GM18511 (cell line): ENCODE measurements at regions not wholly inside any gene's neighbourhood (a gene's known extent, or its start where the extent isn't known, plus 50 kb on each side); places are given as distances from the start of the nearest gene placed in this dataset.

Experiments
- ATAC-seq: cut with Tn5 transposase; IDR thresholded peaks from one replicate; pipeline ENCODE4 v1.9.1; 2021; ENCODE audit warnings: mild to moderate bottlenecking, moderate library complexity; ENCODE audit not compliant: unreplicated experiment

DNA sequence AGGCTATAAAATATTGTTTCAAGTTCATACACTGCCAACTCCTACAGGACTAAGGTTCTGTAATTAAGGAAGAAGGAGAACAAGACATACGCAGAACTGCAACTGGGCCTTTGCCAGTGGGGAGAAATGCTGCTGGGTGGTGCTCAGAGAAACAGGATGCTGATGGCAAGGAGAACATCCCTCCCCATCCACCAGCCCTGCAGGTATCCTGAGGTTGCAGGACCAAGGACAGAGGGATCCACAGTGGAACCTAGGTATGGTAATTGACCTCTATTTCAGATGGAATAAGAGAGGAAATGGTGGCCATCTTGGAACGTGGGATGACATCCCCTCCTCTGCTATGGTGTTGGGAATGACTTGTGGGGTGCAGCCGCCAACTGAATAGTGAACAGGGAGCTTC lies 206.3 kb upstream of the S1PR3 start:
- no peak for ATAC-seq

DNA sequence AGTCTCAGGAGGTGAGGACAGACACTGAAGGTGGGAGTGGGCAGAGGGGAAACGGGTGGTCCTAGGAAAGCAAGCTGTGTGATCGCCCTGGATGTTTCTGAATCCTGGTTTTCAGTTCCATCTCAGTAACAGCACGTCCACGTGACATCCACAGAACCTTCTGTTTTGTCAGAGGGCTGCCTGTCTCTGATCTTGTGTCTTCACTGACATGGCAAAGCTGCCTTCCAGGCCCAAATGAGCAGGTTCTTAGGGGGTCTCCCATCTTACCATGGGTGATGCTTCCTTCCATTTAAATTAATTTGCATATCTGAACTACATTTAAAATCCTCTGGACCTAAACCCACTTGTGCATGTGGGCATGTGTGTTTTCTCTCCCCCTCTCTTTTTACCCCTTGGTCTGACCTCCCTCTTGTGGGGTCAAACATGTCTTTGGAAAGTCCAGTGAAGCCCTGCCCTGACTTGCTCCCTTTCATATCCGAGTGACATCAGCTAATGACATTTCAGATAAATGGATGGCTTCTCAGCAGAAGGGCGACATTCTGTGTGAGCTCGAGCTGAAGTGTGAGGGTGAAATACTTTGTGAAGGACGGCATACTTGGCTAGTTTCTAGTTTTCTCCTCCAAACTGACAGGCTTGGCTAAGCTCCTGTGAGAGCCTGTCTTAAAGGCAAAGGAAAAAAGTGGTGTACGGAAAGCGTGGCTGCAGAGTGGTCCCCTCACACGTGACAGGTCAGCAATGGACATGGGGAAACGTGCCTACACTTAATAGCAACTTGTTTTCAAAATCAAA lies 204.8 kb upstream of the S1PR3 start:
- ATAC-seq, result no peak

DNA sequence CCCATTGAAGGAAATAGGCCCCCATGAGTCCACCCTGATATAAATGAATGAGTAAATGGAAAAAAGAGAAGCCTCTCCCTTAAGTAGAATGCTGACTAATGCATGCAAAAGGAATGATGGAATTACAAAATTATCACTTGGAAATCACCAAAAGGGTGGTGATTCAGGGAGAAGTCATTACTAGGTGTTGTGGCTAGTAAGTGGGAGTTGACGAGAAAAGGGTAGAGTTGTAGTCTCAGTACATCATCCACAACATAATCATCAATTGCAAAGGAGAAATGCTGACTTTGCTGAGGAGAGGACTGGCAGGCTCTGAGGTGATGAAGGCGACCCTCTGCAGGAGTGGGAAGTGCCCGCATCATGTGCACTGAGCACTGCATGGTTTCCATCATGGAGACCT lies 201.5 kb upstream of the S1PR3 start:
- ATAC-seq, result no peak

DNA sequence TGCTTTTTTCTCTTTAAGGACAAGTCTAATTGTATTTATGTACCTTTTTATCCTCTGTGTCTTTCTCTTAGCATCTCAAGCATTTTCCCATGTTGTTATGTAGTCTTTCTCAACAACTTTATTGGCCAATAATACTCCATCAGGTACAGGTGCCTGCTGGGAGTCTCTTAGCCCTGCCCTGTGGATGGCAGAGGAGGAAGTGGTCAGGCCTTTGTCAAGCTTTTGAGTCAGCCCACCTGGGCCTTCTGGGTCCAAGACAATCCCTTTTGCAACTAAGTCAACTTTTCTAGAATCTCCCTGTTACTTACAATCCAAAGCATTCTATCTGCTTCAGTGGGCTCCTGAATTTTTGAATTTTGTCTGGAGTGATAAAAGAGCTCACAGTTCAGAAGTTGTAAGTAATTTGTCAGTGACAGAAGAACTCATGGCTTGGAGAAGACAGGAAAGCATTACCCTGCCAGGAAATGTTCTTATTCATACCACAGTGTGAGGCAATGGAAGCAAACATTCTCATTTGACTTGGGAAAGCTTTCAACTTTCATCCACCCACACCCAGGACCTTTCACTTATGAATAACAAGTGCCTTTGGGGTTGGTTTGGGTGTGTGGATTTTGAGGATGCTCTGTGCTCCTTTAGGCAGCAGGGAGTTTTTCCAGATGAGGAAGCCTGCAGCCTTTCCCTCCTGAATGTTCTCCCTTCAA lies 200.0 kb upstream of the S1PR3 start:
- ATAC-seq, result no peak

DNA sequence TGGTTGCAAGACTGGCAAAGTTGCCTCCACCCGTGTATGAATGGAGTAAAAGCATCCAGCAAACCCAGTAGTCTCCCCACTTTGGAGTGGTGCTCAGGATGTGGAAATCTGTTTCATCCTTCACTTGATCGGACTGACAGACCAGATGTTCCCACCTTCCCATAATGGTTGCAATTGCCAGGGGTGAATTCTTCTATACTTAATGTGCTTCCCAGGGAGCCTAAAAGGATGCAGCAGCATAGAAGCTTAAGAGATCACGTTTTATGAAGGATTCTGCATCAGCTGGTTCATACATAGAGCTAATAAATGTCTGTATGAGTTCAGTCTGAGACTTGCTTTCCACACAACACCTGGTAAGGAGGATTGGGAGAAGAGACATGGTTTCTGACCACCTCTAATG lies 198.8 kb upstream of the S1PR3 start:
- ATAC-seq, result no peak

DNA sequence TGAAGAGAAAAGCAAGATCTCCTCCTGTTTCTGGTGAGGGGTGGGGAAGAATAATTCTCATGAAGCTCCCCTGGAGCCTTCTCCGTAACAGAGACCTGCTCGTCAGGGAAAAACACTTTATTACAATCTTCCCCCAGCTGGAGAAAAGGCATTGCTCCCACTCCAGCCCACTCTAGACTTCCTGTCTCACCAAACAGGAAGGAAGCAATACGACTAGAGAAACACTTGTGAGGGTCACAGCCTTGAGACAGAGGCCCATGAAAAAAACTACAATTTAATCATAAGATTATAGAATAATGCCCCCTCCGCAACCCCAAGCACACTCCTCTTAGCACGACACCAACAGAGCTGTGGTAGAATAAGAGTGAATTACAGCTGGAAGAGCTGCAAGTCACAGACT lies 197.2 kb upstream of the S1PR3 start:
- ATAC-seq, result no peak

DNA sequence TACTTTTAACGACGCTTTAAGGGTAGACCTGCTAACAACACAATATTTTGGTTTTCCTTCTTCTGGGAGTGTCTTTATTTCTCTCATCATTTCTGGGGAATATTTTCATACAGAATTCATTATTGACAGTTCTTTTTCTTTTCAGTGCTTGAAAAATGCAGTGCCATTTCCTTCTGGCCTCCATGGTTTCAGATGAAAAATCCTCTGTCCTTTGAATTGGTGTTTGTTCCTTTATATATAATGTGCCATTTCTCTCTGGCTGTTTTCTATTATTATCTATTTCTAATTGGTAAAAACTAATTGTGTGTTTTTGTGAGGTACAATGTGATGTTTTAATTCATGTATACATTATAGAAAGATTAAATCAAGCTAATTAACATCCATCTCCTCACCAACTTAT lies 194.3 kb upstream of the S1PR3 start:
- ATAC-seq, result no peak

DNA sequence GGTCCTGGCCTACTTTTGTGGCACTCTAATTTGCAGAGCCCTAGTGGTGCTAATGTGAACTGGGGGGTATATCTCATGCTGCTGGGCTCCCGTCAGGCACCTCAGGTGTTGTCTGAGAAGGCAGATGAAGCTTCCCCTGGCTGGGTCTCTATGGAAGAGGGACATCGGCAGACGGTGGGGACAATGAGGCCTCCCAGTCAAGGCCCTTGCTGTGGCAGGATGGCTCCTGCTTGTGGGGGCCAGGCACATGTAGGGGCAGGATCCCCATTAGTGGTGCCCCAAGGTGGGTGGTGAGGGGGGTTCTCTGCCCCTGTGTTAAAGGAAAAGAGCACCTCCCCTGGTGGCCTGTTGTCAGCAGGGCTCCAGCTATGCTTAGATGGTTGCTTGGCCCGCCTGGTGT lies 192.8 kb upstream of the S1PR3 start:
- ATAC-seq, result no peak

DNA sequence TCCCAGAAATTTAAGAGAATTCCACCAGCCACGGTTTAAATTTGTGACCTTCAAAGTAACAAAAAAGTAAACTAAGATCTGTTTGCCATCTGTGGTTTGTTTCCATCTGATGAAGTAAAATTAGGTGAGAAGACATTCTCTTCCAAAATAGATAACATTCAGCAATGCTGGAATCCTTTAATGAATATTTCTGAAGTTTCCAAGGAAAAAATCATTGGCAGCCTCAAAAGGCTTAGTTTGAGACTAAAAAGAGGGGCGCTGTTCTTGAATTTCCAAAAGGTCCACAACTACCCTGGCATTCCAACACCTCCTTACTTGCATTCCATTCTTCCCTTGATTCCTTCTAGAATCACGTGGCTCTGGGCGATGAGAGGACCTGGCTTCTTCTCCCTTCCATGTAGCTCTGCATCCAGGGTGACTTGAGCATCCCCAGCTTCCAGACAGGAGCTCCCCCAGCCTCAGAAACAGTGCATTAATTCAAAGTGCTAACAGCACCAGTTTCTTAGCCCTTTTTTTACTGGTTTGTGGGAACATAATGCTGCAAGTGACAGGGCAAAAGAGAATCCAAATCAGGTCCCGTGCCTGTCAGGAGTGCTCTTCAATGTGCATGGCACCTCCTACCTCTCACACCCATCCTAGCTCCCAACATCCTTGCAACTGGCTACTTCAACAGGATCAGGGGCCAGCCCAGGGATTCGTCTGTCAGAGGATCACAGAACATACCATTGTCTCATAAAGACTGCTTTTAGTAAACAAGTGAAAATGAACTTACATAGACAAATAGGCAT lies 191.5 kb upstream of the S1PR3 start:
- no peak for ATAC-seq

DNA sequence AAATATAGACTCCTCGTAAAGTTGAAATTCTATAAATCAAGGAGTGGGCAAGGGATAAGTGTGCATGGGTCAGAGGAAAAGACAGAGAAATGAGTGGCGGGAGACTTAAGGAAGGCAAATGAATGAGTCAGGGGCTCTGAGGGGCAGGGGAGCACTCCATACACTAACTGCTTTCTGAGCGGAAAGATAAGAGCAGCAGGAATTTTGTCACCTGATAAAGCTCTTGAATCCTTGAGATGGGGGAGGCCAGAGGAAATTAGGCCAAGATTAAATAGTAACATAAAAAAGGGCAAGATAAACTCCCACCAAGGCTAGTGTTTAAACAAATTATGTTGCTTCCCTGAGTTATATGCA lies 191.0 kb upstream of the S1PR3 start:
- no peak for ATAC-seq

DNA sequence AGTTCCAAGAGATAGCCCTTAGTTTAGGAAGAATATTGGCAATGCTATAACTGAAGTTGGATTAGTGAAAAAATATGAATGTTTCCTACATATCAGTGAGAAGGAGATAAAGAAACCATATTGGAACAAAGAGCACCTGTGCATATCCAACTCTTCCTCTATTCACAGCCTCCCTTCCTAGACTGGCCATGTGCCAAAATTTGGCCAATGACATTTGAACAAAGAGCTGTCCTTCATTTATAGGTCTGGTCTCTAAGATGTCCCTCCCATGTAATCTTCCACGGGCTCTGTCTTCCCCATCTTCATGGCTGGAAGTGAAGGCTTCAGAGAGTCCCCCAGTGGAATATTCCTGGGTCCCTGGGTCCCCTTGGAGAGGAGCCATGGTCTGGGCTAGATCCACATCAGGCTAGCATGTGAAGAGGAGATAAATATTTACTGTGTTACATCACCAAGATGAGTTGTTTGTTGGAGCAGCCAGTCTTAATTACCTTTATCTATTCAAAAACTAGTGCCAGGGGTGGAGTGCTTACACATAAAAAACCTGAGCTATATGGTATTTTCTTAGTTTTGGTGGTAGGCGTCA lies 190.0 kb upstream of the S1PR3 start:
- no peak for ATAC-seq

DNA sequence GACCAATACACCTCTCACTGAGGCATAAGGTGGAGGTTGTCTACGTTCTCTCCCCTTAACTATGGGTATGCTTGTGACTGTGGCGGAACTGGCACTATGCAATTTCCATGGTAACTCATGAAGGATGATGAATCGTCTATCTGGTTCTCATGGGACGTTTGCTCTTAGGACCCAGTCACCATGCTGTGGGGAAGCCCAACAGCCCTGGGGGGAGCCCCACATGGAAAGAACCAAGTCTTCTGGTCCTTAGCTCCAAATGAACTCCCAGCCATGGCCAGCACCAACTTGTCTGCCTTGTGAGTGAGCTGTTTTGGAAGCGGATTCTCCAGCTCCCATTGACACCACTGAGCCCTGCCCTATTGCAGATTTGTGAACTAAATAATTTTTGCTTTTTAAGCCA lies 188.7 kb upstream of the S1PR3 start:
- ATAC-seq, result no peak

DNA sequence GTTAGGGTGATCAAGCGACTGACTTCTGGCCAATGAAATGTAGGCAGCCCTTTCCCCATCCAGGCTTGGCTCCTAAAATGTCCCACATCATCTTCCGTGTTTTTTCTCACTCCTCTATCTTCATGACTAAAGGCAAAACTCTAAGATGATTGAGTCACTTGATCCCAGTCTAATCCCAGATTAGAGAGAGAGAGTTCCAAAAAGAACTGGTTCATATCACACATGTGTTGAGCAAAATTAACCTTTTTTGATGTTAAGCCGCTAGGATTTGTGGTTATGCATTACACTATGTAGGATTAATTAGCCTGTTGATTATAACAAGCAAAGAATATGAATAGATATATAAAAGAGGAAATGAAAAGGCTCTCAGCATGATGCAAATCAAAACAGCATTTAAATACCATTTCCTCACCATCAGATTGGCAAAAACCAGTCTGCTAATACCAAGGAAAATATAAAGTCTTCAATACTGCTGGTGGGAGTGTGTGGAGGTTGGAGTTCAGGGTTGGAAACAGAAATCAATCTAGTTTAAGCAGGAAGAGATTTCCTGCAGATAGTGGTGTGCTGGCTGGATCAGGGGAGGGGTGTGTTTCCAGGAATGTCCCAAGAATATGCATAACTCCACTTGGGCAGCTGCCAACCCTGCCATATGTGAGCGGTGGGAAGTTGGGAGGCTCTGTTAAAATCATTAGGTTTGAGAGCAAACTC lies 187.6 kb upstream of the S1PR3 start:
- no peak for ATAC-seq

DNA sequence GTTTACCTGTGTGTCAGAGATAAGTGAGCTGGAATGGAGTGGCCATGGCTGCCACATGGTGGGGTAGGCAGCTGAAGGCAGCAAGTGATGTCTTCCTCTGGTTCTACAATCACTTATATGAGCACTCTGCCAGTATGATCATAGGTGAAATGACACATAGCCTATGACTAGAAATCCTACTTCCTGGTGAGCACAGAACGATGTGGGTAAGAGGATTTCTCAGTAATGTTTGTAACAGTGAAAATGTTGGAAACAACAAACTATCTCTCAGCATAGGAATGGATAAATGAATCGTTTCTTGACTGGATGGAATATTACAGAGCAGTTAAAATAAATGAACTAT lies 187.0 kb upstream of the S1PR3 start:
- ATAC-seq, result no peak

DNA sequence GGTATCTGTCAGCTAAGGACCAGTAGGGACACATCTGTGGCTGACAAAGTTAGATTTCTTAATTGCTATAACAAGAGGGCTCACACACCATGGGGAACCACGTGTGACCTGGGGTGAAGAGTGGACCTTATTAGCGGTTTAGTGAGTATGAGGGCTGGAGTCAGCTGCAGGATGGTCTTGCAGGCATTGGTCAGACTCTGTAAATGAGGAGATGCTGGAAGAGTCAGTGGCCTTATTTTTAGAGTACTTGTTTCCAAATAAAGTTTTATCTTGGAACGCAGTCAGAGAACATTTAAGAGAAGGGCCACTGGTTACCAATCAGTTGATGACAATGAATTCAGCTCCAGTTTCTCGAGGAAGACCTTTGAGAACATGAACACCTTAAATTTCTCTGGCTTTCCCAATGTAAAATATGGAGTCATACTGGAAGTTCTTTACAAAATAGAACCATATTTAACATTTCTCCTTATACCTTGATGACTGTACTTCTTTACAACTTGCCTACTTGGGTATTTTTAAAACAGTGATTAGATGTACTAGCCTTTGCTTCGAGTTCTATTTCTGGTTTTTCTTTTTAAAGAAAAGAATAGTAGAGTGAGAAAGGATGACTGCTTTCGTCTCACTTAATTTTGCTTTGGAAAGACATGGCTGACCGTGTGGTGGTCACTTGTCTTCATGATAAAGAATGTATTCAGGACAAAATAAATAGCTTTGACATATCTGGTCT lies 185.9 kb upstream of the S1PR3 start:
- no peak for ATAC-seq

DNA sequence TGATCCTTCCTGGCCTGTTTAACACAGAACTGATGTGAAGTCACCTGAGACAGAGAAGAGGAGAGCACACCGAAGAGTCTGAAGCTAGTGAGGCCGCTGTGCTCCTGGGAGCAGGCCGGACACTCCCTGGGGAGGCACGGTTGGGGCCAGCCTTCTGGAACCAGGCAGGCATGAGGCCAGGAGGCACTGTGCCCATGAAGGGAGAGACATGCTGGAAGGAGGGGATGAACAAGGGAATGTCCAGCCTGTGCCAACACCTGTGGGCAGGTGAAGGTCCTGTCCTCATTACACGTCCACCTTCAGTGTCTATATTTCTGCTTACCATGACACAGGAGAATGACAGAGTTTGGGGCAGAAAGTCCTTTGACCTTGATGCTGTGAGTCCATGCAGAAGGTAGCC lies 183.8 kb upstream of the S1PR3 start:
- ATAC-seq, result no peak

DNA sequence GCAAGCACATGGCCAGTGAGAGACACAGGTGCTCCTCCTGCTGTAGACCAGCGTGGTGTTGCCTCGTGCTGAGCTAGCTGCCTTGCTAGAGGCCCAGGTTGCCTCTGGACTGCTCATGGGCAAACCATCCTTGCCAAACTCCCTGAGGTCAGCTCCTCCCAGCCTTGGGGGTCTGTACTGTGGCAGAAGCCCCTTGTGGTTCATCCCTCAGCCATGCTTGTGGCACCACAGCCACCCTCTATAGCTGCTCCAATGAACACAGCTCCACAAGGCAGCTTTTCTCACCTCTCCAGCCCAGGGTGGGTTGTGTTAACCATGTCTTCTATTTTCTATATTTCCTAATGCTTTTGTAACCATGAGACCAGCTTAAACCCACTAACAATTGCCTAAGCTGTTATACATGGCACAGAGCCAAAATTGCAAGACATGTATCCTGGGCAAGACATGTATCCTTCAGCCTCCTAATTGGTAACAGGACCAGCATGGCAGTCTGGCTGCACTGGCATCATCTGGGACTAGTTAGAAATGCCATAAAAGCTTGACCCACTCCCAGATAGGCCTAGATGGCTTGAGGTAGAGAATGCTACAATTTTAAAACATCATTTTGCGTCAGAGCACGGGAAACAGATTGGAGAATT lies 183.1 kb upstream of the S1PR3 start:
- no peak for ATAC-seq

DNA sequence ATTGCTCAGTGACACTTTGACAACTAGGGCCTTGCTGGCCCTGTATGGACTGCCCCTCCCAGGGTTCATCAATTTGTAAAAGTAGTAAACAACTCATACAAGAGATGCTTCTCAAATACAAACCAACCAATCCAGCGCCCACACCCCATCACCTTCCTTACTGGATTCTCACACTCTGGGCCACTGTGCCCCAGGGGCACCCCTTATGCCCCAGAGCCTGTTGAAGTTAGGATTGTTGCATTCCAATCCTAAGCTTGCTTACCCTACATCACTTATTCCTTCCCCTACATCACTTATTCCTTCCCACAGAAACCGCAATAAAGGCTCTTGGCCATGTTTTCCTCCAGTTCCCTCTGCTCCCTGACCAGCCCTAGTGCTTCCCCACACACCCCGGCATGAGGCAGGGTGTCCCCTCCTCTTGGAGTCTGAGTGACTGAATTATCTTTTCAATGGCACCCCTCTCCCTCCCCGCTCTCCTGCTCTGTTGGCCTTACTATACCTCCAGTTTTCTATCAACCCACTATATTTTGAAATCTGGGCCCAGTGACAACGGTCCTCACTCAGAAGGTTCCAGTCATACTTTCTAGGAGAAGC lies 182.4 kb upstream of the S1PR3 start:
- ATAC-seq, result no peak

DNA sequence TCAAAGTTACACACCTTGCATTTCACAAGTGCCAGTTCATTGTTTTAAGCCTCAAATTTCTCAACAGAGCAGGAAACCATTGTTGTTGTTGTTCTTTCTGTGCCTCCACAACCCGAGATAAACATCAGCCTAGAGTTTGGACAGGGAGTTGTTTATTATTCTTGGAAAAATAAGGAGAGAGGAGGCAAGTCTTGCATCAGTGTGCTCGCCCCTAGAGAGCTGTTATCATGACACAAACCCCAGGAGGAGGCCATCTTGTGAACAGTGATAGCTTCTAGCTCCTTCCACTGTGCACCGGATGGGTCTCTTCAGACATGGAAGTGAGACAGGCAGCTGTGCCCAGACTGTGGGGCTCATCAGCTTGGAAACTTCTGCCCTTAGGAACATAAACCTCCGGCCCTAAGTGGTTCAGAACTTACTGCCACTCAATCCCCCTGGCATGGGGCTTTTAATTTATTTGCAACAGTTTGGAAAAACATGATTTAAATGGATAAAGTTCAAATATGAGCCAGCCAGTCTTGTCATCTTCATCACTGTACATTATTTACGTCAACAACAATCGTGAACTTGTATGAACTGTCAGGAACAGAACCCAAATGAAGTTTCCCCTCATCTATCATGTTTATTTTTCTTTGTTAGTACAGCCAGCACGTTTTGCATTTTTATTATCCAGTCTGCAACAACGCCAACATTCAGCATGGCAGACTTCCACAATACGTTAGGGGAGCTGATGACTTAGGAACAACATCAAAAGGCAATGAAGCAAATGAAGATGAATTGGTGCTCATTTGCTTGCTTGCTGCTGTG lies 181.7 kb upstream of the S1PR3 start:
- no peak for ATAC-seq
